K562 (cell line): ENCODE measurements at regions not wholly inside any gene's neighbourhood (a gene's known extent, or its start where the extent isn't known, plus 50 kb on each side); places are given as distances from the start of the nearest gene placed in this dataset.

ENCODE experiments used
- ATAC-seq: fragments of 200-7000 bp; cut with Tn5 transposase; 3 replicates; pipeline ENCODE4 v1.9.1; 2020; ENCODE audit warnings: moderate library complexity
- BruUV-seq: library from RNA; stranded (reverse); fragments of 400-500 nt; replicated peaks from 2 replicates; lab custom pipeline; 2021; lab: Mats Ljungman, UMichigan
- CTCF ChIA-PET: fragments of 300-600 bp; formaldehyde crosslinking; extraction: SDS; loops from one replicate; lab custom pipeline; 2021; ENCODE audit warnings: low intra/inter-chr PET ratio; lab: Yijun Ruan, JAX
- POLR2A ChIA-PET: fragments of 300-600, 350-650 bp; sonication (Branson Sonifier 250); formaldehyde crosslinking; extraction: SDS; loops from one replicate; lab custom pipeline; 2021; ENCODE audit warnings: antibody characterized with exemption, inconsistent platforms; lab: Yijun Ruan, JAX
- DNase-seq, 4 experiments: peaks; one replicate each; pipeline versions ENCODE4 v3.0.0 to v3.0.0-alpha.2; 2011 to 2018; ENCODE audit warnings: low spot score in 3 of 4, mixed read lengths in 3 of 4; ENCODE audit errors: extremely low read depth in 1 of 4
- FAIRE-seq: peaks from 2 replicates; lab custom pipeline; 2011; peaks lifted over from hg19 to GRCh38; lab: Jason Lieb, UNC
- H2AFZ ChIP-seq: 2 replicates; pipeline ENCODE4 v1.6.0; 2011; ENCODE audit warnings: low read depth, low read length, control low read depth, inconsistent platforms
- H3K27ac ChIP-seq: fragments of 200-600 bp; 3 replicates; pipeline ENCODE4 v1.8.0; 2011; ENCODE audit warnings: low read depth, mild to moderate bottlenecking, control low read depth, inconsistent platforms, low read length, moderate library complexity, mixed read lengths; ENCODE audit errors: extremely low read depth
- H3K27me3 ChIP-seq, 2 experiments: fragments of 300-600 bp in 1 of 2; 2 replicates in 1 of 2; 3 replicates in 1 of 2; pipeline versions ENCODE4 v1.6.0 to v1.8.0; 2011; ENCODE audit warnings: inconsistent platforms in 2 of 2, low read length in 2 of 2, mild to moderate bottlenecking in 1 of 2, mixed read lengths in 1 of 2, moderate library complexity in 1 of 2; ENCODE audit not compliant: control insufficient read depth in 2 of 2, insufficient read depth in 2 of 2
- H3K36me3 ChIP-seq: fragments of 300-600 bp; 3 replicates; pipeline ENCODE4 v1.8.0; 2011; ENCODE audit warnings: mild to moderate bottlenecking, low read length, inconsistent platforms; ENCODE audit not compliant: control insufficient read depth, insufficient read depth
- H3K4me1 ChIP-seq, 2 experiments: fragments of 200-600 bp in 1 of 2; replicated peaks in 1 of 2; 2 replicates in 1 of 2; 3 replicates in 1 of 2; pipeline versions ENCODE4 v1.5.1 to v1.8.0; 2011; ENCODE audit warnings: inconsistent platforms in 2 of 2, low read length in 2 of 2, mild to moderate bottlenecking in 1 of 2, mixed read lengths in 1 of 2, moderate library complexity in 1 of 2; ENCODE audit not compliant: control insufficient read depth in 2 of 2, insufficient read depth in 2 of 2
- H3K4me2 ChIP-seq: 2 replicates; pipeline ENCODE4 v1.6.1; 2011; ENCODE audit warnings: low read length, control low read depth, inconsistent platforms, mixed read lengths; ENCODE audit not compliant: insufficient read depth
- H3K4me3 ChIP-seq: fragments of 200-600 bp; sonication (generic), shearing (Covaris generic); 2 replicates; pipeline ENCODE4 v1.5.1; 2016; ENCODE audit warnings: control low read depth, inconsistent platforms
- H3K79me2 ChIP-seq: fragments of 200-600 bp; 3 replicates; pipeline ENCODE4 v1.8.0; 2011; ENCODE audit warnings: low read length, inconsistent platforms; ENCODE audit not compliant: control insufficient read depth, insufficient read depth
- H3K9ac ChIP-seq, 2 experiments: 2 replicates each; pipeline versions ENCODE4 v1.6.0 to v1.6.1; 2011; ENCODE audit warnings: low read depth in 2 of 2, low read length in 2 of 2, control low read depth in 1 of 2, inconsistent platforms in 1 of 2, mild to moderate bottlenecking in 1 of 2, mixed read lengths in 1 of 2; ENCODE audit not compliant: insufficient read depth in 1 of 2
- H3K9me1 ChIP-seq: one replicate; pipeline ENCODE4 v1.6.0; 2011; ENCODE audit warnings: inconsistent platforms, mild to moderate bottlenecking, low read length, moderate library complexity; ENCODE audit not compliant: control insufficient read depth, insufficient read depth
- H3K9me3 ChIP-seq: replicated peaks from 2 replicates; pipeline ENCODE4 v1.5.1; 2011; ENCODE audit warnings: low read depth, low read length, inconsistent platforms; ENCODE audit not compliant: control insufficient read depth, insufficient read depth
- H4K20me1 ChIP-seq: replicated peaks from 2 replicates; pipeline ENCODE4 v1.6.1; 2011; ENCODE audit warnings: low read length, inconsistent platforms, mixed read lengths; ENCODE audit not compliant: control insufficient read depth, insufficient read depth
- ARHGAP35 ChIP-seq: fragments of 450-650 bp; IDR thresholded peaks from 2 replicates; pipeline ENCODE4 v1.6.1; 2018; ENCODE audit not compliant: partially characterized antibody
- CSDE1 ChIP-seq, 2 experiments: fragments of 450-650 bp; IDR thresholded peaks; 2 replicates each; pipeline ENCODE4 v1.6.1; 2016; ENCODE audit warnings: mild to moderate bottlenecking in 1 of 2
- E2F8 ChIP-seq: fragments of 450-650 bp; IDR thresholded peaks from 2 replicates; pipeline ENCODE4 v1.7.1; 2018; ENCODE audit warnings: mild to moderate bottlenecking, low read depth; ENCODE audit not compliant: partially characterized antibody
- EP300 ChIP-seq: IDR thresholded peaks from 2 replicates; pipeline ENCODE4 v1.6.1; 2012; ENCODE audit warnings: low read length, improper control_type of control experiment
- HMBOX1 ChIP-seq: sonication (generic); IDR thresholded peaks from 2 replicates; pipeline ENCODE4 v1.6.1; 2016
- HNRNPK ChIP-seq: fragments of 200-400 bp; formaldehyde crosslinking; IDR thresholded peaks from one replicate; pipeline ENCODE4 v1.6.1; 2018; ENCODE audit warnings: mild to moderate bottlenecking, low read depth, low read length; ENCODE audit not compliant: poor library complexity, severe bottlenecking
- MTA2 ChIP-seq: fragments of 450-650 bp; IDR thresholded peaks from 2 replicates; pipeline ENCODE4 v1.6.1; 2016; ENCODE audit warnings: low read depth
- MTF1 ChIP-seq: fragments of 250-450 bp; sonication (Bioruptor Pico); IDR thresholded peaks from 2 replicates; pipeline ENCODE4 v1.9.0; 2021; ENCODE audit warnings: moderate library complexity, mild to moderate bottlenecking, inconsistent platforms, borderline replicate concordance
- PRPF4 ChIP-seq: fragments of 200-400 bp; formaldehyde crosslinking; IDR thresholded peaks from one replicate; pipeline ENCODE4 v1.6.1; 2017; ENCODE audit warnings: low read length, low read depth, mild to moderate bottlenecking; ENCODE audit not compliant: insufficient read depth, poor library complexity, severe bottlenecking
- PTRF ChIP-seq: fragments of 450-650 bp; IDR thresholded peaks from 2 replicates; pipeline ENCODE4 v1.6.1; 2016; ENCODE audit warnings: mild to moderate bottlenecking, missing genetic modification characterization, missing compliant biosample characterization
- PYGO2 ChIP-seq: fragments of 450-650 bp; IDR thresholded peaks from 2 replicates; pipeline ENCODE4 v1.6.1; 2016; ENCODE audit warnings: mild to moderate bottlenecking, missing genetic modification characterization, moderate library complexity, missing compliant biosample characterization
- RBM15 ChIP-seq: fragments of 200-400 bp; formaldehyde crosslinking; IDR thresholded peaks from 2 replicates; pipeline ENCODE4 v1.6.1; 2018; ENCODE audit warnings: mild to moderate bottlenecking, low read length, moderate library complexity; ENCODE audit not compliant: insufficient read depth
- SFPQ ChIP-seq: fragments of 200-400 bp; formaldehyde crosslinking; IDR thresholded peaks from 2 replicates; pipeline ENCODE4 v1.6.1; 2017; ENCODE audit warnings: mild to moderate bottlenecking, low read depth, low read length, moderate library complexity
- SNIP1 ChIP-seq: fragments of 450-650 bp; IDR thresholded peaks from 2 replicates; pipeline ENCODE4 v1.7.1; 2017; ENCODE audit warnings: low read depth, mild to moderate bottlenecking
- ZBTB34 ChIP-seq: fragments of 250-450 bp; sonication (Bioruptor Pico); IDR thresholded peaks from 2 replicates; pipeline ENCODE4 v1.8.0; 2021; ENCODE audit warnings: mild to moderate bottlenecking, moderate library complexity
- ZBTB8A ChIP-seq: fragments of 450-650 bp; IDR thresholded peaks from 2 replicates; pipeline ENCODE4 v1.6.1; 2018; ENCODE audit warnings: mild to moderate bottlenecking, moderate library complexity; ENCODE audit not compliant: partially characterized antibody
- WGBS: fragments of 100-300 bp; shearing (Covaris generic); methylation state at CpG from one replicate; pipeline ENCODE4 v1.1.6; 2016; ENCODE audit warnings: low coverage, mixed read lengths; ENCODE audit not compliant: insufficient coverage; ENCODE audit errors: missing lambda C conversion rate; 5-methylcytosine and 5-hydroxymethylcytosine counted together
- in situ Hi-C: fragments of 300-500 bp; cut with MboI; formaldehyde crosslinking; loops from 4 replicates; pipeline ENCODE4 v1.15.0; 2018; ENCODE audit warnings: inconsistent platforms, mixed read lengths
- intact Hi-C: fragments of 100-400 bp; cut with micrococcal nuclease; formaldehyde crosslinking; loops from 2 replicates; pipeline ENCODE4 v1.14.2; 2022

- no peaks in the 10 kb centered on the region for H3K36me3 ChIP-seq
- no peaks in the 10 kb centered on the region for H3K9me3 ChIP-seq
- H3K27ac ChIP-seq: no peak overlapping the region
- ChIA-PET CTCF (no interaction called here), POLR2A (no interaction called here)
- FAIRE-seq (no peak), DNase-seq (no peak), ATAC-seq (no peak)
- H3K9me1 ChIP-seq: no peaks in the 10 kb centered on the region
- H3K4me3 ChIP-seq: no peak overlapping the region
- in situ Hi-C loops: no loop called here
- H4K20me1 ChIP-seq: peaks cover 8% of the 10 kb centered on the region; the same call in 1 of the 2 replicates
- H3K9ac ChIP-seq: no peak overlapping the region
- intact Hi-C loops: no loop called here
- no peaks in the 10 kb centered on the region for H3K79me2 ChIP-seq
- no TSS peak for BruUV-seq
- peaks cover 2 to 5% of the 10 kb centered on the region in 2 experiments; a peak in 3 of 5 replicates for H3K27me3 ChIP-seq
- H2AFZ ChIP-seq: no peak overlapping the region
- 0% methylated on average over 6 of the region's 6 CpGs for WGBS
- H3K4me2 ChIP-seq: no peak overlapping the region
- no peaks in the 10 kb centered on the region for H3K4me1 ChIP-seq
- no peak for TF ChIP-seq HMBOX1
- no peak for TF ChIP-seq EP300
- no peak for TF ChIP-seq MTA2
- no peak for TF ChIP-seq ZBTB8A
- TF ChIP-seq ZBTB34 (CRISPR knock-in tag): no peak
- no peak for TF ChIP-seq CSDE1 (IDR thresholded peaks at IDR 0.05)
- TF ChIP-seq E2F8: no peak
- TF ChIP-seq PRPF4: no peak
- TF ChIP-seq RBM15: no peak
- no peak for TF ChIP-seq MTF1
- TF ChIP-seq SNIP1: no peak
- TF ChIP-seq PYGO2 (tag): no peak
- no peak for TF ChIP-seq SFPQ
- TF ChIP-seq PTRF (tag): no peak
- no peak for TF ChIP-seq ARHGAP35
- TF ChIP-seq HNRNPK: no peak
Observed at GRCh38 chr10:43939389-43939938, 290.8 kb upstream of the ZNF32 start.
